HCEC 1CT (cell line): ENCODE measurements at regions not wholly inside any gene's neighbourhood (a gene's known extent, or its start where the extent isn't known, plus 50 kb on each side); places are given as distances from the start of the nearest gene placed in this dataset.
"Not testable (repeated sequence)": the region's sequence is repeated elsewhere in the genome, so short reads cannot be mapped to it uniquely, and the experiment has no call there.

Experiments
- DNase-seq: peaks from one replicate; pipeline ENCODE4 v3.0.0-alpha.2; 2017

- DNase-seq: peak; percentile 10
Observed at GRCh38 chr3:176159796-176160195, 1037.5 kb downstream of the TBL1XR1 start.

DNA sequence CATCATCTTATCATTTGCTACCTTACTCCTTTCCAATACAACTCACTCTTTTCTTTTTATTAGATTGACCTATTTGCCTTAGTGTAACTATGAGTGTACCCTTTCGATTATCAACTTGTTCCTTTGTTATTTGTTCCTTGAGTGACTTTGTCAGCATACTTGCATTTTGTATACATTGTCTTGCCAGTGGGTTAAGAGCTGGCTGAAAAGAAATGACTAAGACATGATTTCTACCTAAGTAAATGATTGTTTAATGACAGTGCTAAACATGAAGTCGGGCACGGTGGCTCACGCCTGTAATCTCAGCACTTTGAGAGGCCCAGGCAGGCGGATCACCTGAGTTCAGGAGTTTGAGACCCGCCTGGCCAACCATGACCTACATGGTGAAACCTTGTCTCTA, 1042.3 kb downstream of the TBL1XR1 start:
- no peak for DNase-seq

DNA sequence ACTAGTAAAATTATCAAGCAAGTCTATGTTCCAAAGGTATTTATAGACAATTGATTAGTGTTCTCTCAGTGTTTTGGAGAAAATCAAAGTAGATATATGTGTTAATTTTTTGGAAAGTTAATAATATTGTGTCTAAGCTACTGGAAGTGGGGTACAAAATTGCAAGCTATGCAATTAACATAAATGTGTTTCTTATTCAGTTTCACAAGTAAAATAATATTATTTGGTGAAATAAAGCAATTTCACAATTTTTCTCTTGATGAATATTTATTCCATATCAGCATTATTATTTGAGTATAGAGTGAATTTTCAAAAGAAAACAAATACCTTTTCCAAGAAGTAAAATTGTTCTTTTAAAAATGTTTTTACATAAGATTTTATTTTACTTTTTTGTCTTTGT, 1047.7 kb downstream of the TBL1XR1 start:
- DNase-seq: no peak

DNA sequence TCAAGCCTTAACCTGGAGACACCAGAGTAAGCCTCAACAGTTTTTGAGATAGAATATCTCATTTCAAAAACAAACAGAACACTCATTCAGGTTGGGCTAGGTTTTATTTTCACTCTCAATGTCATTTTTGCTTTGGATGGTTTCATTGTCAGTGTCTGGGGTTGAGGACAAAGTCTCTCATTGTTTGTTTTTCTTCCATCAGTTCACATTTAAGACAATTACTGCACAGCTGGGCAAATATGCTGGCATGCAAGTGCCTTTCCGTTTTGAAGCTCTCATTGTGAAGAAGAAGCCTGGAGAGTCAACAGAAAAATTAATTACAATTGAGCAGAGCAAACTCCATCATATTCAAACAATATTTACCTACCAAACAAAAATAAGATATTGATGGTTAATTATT, 1050.0 kb downstream of the TBL1XR1 start:
- no peak for DNase-seq

- DNase-seq: no peak
Observed at GRCh38 chr3:176141837-176142236, 1055.4 kb downstream of the TBL1XR1 start.

DNA sequence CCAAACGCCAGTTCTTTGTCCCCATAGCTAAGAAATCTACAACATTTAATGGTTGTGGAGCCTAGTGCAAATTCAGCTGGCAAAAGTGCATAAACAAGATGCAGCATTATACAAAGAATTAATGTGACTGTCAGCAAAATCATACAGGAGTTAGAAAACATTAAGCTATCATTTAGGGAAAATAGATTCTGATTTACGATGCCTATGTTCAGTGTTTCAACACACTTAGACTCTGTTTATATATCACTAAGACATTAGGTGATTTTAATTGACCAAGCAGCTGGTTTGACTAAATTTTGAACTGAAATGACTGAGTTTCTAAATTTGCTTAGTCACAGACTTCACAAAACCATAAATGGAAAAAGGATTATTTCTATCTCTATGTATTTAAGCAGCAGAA, 1076.8 kb downstream of the TBL1XR1 start:
- DNase-seq: peak; percentile 29

DNA sequence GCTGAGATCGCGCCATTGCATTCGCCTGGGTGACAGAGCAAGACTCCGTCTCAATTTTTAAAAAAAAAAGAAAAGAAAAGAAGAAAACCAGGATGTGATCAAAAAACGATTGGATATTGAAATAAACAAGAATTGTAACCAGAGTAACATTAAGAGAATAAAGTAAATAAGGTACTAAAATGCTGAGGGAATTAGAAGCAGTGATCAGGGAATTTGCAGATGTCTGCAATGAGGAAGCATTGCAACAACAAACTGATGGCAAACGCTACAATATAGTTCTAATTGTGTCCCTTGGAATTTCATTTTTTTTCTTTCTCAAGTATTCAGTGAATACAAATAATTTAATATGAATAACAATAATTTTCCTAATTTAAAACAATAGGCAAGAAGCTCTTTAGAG, 1077.5 kb downstream of the TBL1XR1 start:
- DNase-seq: no peak

GRCh38 chr3:176106380-176106779, 1090.9 kb downstream of the TBL1XR1 start:
- DNase-seq: no peak

DNA sequence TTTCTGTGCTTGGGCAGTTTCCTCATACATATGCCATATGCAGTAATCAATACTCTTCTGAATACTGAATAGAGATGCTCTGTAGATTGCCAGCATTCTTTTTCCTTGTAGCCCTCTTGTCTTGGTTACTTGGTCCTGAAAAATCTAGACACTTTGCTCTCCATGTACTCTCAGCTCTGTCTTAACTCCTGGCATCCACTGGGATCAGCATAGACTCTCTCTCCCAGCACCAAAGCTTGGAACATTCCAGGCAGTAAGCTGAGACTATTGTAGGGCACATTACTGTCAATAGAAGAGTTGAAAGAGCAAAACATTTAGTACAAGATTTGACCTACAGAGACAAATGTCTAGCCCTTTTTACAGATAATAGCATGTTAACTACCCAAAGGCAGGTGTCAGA, 1100.3 kb downstream of the TBL1XR1 start:
- DNase-seq: no peak

GRCh38 chr3:176093892-176094291, 1103.4 kb downstream of the TBL1XR1 start:
- DNase-seq: not testable (repeated sequence)

GRCh38 chr3:176090727-176091126, 1106.6 kb downstream of the TBL1XR1 start:
- DNase-seq: no peak

DNA sequence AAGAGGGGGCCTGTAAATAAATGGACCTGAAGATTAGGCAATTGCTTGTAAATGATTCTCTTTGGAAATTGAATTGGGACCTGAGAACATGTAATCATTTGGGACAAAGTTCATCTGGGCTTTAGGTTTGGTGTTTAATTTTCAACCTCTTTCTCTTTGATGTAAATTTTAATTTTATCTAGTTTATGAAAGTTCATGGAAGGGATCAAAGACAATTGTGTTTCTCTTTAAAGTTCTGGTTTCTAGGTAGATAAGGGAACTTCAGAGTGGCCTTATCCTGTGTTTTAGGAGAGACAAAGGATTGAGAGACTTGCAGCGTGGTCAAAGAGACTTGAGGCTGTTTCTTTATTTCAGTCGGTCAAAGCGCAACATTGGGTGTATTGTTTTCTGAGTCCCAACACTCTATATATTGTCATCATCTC, 1108.3 kb downstream of the TBL1XR1 start:
- no peak for DNase-seq

DNA sequence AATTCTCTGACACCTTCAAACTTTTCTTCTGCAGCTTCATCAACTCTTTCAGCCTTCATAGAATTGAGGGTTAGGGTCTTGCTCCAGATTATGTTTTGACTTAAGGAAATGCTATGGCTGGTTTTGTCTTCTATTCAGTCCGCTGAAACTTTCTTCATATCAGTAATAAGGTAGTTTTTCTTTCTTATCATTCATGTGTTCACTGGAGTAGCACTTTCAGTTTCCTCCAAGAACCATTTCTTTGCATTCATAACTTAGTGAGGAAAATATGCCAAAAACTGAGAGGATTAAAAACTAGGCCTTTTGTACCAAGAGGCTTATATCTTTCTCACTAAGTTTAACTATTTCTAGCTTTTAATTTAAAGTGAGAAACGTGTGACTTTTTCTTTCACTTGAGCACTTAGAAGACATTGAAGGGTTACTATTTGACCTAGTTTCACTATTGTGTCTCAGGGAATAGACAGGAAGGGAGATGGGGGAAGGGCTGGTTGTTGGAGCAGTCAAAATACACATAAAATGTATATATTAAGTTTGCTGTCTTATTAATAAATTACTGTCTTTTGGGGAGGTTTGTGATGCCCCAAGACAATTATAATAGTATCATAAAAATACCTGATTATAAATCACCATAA, 1110.1 kb downstream of the TBL1XR1 start:
- DNase-seq: no peak

- no peak for DNase-seq
Observed at GRCh38 chr3:176079785-176080184, 1117.5 kb downstream of the TBL1XR1 start.

- no peak for DNase-seq
Observed at GRCh38 chr3:176078906-176079305, 1118.4 kb downstream of the TBL1XR1 start.

DNA sequence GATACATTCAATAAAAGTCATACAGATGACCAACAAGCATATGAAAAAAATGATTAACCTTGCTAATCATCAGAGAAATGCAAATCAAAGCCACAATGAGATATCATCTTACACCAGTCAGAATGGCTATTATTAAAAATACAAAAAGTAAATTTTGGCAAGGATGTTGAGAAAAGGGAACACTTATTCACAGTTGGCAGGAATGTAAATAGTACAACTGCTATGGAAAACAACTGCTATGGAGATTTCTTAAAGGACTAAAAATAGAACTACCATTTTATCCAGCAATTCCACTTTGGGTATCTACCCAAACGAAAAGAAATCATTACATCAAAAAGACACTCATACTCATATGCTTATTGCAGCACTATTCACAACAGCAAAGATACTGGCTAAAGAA, 1121.8 kb downstream of the TBL1XR1 start:
- peak; percentile 17 for DNase-seq

DNA sequence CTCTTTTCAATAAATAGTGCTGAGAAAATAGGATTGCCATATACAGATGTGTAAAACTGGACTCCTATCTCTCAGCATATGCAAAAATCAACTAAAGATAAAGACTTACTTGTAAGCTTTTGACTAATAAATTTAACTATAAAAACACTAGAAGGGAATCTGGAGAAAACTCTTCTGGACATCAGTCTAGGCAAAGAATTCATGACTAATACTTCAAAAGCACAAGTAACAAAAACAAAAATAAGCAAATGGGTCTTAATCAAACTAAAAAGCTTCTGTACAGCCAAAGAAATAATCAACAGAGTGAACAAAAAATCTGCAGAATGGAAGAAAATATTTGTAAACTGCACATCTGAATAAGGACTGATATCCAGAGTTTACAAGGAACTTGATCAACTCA, 1122.2 kb downstream of the TBL1XR1 start:
- DNase-seq: peak; percentile 5

DNA sequence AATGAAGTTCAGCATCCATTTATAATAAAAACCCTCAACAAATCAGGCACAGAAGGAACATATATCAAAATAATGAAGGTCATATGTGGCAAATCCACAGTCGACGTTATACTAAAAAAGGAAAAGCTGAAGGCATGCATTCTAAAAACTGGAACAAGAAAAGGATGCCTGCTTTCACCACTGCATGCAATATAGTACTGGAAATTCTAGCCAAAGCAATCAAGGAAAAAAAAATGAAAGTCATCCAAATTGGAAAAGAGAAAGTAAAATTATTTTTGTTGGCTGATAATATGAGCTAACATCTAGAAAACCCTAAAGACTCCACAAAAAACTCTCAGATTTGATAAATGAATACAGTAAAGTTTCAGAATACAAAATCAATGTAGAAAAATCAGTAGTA, 1123.2 kb downstream of the TBL1XR1 start:
- no peak for DNase-seq

DNA sequence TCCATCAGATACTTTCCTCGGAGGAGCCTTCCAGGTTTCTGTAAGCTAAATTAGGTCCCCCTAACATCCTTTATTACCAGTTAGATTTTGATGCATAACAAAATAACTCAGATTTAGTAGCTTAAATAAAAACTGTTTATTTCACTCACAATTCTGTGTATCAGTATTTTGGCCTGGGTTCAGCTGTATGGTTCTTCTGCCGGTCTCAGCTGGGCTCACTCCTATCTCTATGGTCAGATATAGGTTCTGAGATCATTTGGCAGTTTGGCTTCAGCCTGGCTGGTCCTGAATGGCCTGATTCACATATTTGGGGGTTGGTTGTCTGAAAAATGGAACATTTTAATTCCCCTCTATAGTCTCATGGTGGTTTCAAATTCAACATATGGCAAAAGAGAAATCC, 1125.3 kb downstream of the TBL1XR1 start:
- no peak for DNase-seq

GRCh38 chr3:176068750-176069149, 1128.5 kb downstream of the TBL1XR1 start:
- DNase-seq: no peak

- no peak for DNase-seq
Observed at GRCh38 chr3:176058856-176059255, 1138.4 kb downstream of the TBL1XR1 start.

- peak; percentile 78 for DNase-seq
Observed at GRCh38 chr3:176055836-176056235, 1141.4 kb downstream of the TBL1XR1 start.

DNA sequence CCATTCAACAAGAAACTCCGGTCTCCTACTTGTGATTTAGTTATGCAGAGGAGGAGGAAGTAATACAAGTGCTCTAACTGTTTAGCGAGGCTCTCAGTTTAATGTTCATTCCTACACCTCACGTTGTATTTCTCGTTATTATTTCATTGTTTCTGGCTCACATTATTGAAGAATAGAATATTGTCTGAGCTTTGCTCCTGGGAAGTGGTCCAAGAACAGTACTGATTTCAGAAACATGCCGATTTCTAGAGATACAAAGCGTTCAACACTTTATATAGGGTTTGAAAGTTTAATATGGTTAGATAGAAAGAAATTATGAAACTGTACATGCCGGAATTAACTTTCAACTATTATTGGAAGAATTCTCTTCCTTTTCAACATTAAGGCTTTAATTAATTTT, 1145.5 kb downstream of the TBL1XR1 start:
- DNase-seq: no peak

- no peak for DNase-seq
Observed at GRCh38 chr3:176046703-176047102, 1150.6 kb downstream of the TBL1XR1 start.

- peak; percentile 21 for DNase-seq
Observed at GRCh38 chr3:176041812-176042211, 1155.5 kb downstream of the TBL1XR1 start.

DNA sequence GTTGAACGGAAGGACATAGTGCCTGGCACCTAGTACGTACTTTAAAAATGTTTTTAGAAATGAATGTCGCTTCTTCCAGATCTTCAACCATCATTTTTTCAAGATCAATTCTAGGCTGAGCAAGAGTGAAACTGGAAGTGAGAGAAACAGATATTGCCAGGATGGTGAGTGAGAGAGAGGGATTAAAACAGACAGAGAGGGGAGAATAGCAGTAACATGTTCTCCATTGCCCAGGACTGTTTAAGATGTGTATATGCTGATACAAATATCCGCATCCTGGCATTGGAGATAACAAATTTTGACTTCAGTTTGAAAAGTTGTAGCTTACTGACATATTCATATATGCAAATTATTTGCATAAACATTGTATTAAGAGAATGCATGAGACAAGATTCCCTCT, 1156.1 kb downstream of the TBL1XR1 start:
- no peak for DNase-seq
